ENCODE measurements at regions not wholly inside any gene's neighbourhood (a gene's known extent, or its start where the extent isn't known, plus 50 kb on each side); places are given as distances from the start of the nearest gene placed in this dataset.

- WGBS, 2 donors = 45 to 46% methylated on average over 2 of the region's 2 CpGs
- TF ChIP-seq POLR2A (IDR thresholded peaks at IDR 0.05) (no peak), CTCF (IDR thresholded peaks at IDR 0.05) (no peak)
- Histone ChIP-seq H3K27ac (no peak overlapping the region), H3K4me1 (no peaks in the 10 kb centered on the region), H3K27me3 (no peaks in the 10 kb centered on the region), H3K9me3 (no peaks in the 10 kb centered on the region), H3K36me3 (no peaks in the 10 kb centered on the region), H3K4me3 (no peak overlapping the region)
- no peak for DNase-seq
- intact Hi-C loops (cut with DNase I) = no loop called here
Measured at GRCh38 chr4:163833669-163834068, 339.2 kb downstream of the TMA16 start.

GRCh38 chr4:163846008-163846407 is 351.5 kb downstream of the TMA16 start:
- Histone ChIP-seq H3K27ac (no peak overlapping the region), H3K27me3 (no peaks in the 10 kb centered on the region), H3K36me3 (no peaks in the 10 kb centered on the region), H3K9me3 (no peaks in the 10 kb centered on the region), H3K4me3 (no peak overlapping the region), H3K4me1 (no peaks in the 10 kb centered on the region)
- TF ChIP-seq CTCF (IDR thresholded peaks at IDR 0.05) (no peak), POLR2A (IDR thresholded peaks at IDR 0.05) (no peak)
- DNase-seq = no peak
- 76 to 82% methylated on average over 3 of the region's 3 CpGs for WGBS, 2 donors
- intact Hi-C loops (cut with DNase I) = no loop called here

- WGBS, 2 donors = 76 to 89% methylated on average over 3 of the region's 3 CpGs
- H3K4me3 ChIP-seq = no peak overlapping the region
- TF ChIP-seq POLR2A (IDR thresholded peaks at IDR 0.05) (no peak), CTCF (IDR thresholded peaks at IDR 0.05) (no peak)
- no peak for DNase-seq
- H3K36me3 ChIP-seq = no peaks in the 10 kb centered on the region
- no peak overlapping the region for H3K27ac ChIP-seq
- no peaks in the 10 kb centered on the region for H3K9me3 ChIP-seq
- intact Hi-C loops (cut with DNase I) = no loop called here
- H3K27me3 ChIP-seq = no peaks in the 10 kb centered on the region
- H3K4me1 ChIP-seq = no peaks in the 10 kb centered on the region
Measured at GRCh38 chr4:163852246-163852645, 357.8 kb downstream of the TMA16 start.

GRCh38 chr4:163857903-163858302 is 363.4 kb downstream of the TMA16 start:
- H3K36me3 ChIP-seq = no peaks in the 10 kb centered on the region
- no peaks in the 10 kb centered on the region for H3K9me3 ChIP-seq
- H3K4me1 ChIP-seq = no peaks in the 10 kb centered on the region
- WGBS, 2 donors = 67 to 74% methylated on average over 3 of the region's 3 CpGs
- H3K27me3 ChIP-seq = no peaks in the 10 kb centered on the region
- no peak for DNase-seq
- H3K4me3 ChIP-seq = no peak overlapping the region
- TF ChIP-seq POLR2A (IDR thresholded peaks at IDR 0.05) (no peak), CTCF (IDR thresholded peaks at IDR 0.05) (no peak)
- intact Hi-C loops (cut with DNase I) = no loop called here
- no peak overlapping the region for H3K27ac ChIP-seq

GRCh38 chr4:163858515-163858914 is 364.0 kb downstream of the TMA16 start:
- no peak overlapping the region for H3K4me3 ChIP-seq
- H3K27me3 ChIP-seq = no peaks in the 10 kb centered on the region
- intact Hi-C loops (cut with DNase I) = no loop called here
- 57 to 58% methylated on average over 3 of the region's 3 CpGs for WGBS, 2 donors
- H3K27ac ChIP-seq = no peak overlapping the region
- TF ChIP-seq POLR2A (IDR thresholded peaks at IDR 0.05) (no peak), CTCF (IDR thresholded peaks at IDR 0.05) (no peak)
- H3K4me1 ChIP-seq = no peaks in the 10 kb centered on the region
- no peaks in the 10 kb centered on the region for H3K9me3 ChIP-seq
- no peaks in the 10 kb centered on the region for H3K36me3 ChIP-seq
- no peak for DNase-seq
